C4-2B (cell line): ENCODE measurements at regions not wholly inside any gene's neighbourhood (a gene's known extent, or its start where the extent isn't known, plus 50 kb on each side); places are given as distances from the start of the nearest gene placed in this dataset.
"Not testable (repeated sequence)": the region's sequence is repeated elsewhere in the genome, so short reads cannot be mapped to it uniquely, and the experiment has no call there.

Experiments
- H3K27ac ChIP-seq: fragments of 450-650 bp; 2 replicates; pipeline ENCODE4 v1.5.1; 2017
- CTCF ChIP-seq: fragments of 450-650 bp; conservative IDR thresholded peaks from 2 replicates; pipeline ENCODE4 v1.5.1; 2017; ENCODE audit warnings: mild to moderate bottlenecking
- ZFX ChIP-seq: fragments of 450-650 bp; IDR thresholded peaks from 2 replicates; pipeline ENCODE4 v1.6.1; 2017

- TF ChIP-seq CTCF (no peak), ZFX (no peak)
- H3K27ac ChIP-seq = no peak overlapping the region
These were observed 138.3 kb downstream of the TMEM121 start for GRCh38 chr14:105664691-105665090.

GRCh38 chr14:105665247-105665950, 139.0 kb downstream of the TMEM121 start:
- no peak overlapping the region for H3K27ac ChIP-seq
- no peak for TF ChIP-seq ZFX
- no peak for TF ChIP-seq CTCF

- TF ChIP-seq CTCF = no peak
- no peak for TF ChIP-seq ZFX
- H3K27ac ChIP-seq = no peak overlapping the region
These were observed 139.5 kb downstream of the TMEM121 start for GRCh38 chr14:105665951-105666277.

DNA sequence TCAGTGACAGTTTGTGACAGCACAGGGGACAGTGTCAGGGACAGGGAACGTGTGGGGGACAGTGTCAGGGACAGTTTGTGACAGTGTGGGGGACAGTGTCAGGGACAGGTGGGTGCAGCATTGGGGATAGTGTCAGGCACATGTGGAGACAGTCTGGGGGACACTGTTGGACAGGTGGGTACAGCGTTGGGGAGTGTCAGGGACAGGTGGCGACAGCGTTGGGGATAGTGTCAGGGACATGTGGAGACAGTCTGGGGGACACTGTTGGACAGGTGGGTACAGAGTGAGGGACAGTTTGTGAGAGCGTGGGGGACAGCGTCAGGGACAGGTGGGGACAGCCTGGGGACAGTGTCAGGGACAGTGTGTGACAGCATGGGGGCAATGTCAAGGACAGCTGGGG, 140.0 kb downstream of the TMEM121 start:
- no peak for TF ChIP-seq CTCF
- no peak for TF ChIP-seq ZFX
- no peak overlapping the region for H3K27ac ChIP-seq

DNA sequence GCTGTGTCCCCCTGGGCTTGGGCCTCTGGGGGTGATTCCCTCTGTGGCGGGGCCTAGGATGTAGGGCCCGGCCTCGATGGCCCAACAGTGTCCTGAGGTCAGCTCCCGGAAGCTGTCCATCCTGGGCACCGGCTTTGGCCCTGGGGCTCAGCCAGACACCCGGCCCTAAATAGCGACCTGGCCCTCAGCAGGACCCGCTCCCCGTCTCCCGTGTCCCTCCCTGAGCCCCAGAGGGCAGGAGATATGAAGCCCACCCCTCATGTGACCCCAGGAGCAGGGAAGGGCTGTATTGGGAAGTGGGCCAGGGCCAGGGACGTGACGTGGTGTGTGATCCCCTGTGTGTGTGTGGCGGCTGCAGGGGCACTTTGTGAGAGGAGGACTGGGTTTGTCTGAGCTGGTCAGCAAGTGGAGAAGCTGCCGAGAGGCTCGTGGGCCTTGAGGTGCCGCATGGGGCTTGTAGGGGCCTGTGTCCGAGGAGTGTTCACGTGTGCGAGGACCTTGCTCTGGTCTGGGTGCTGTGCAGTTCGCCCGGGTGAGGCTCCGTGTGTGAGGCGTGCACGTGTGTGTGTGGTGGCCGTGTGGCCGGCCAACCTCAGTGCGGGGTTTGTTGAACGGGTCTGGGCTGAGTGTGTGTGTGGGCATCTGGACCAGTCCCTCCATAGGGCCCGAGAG, 140.7 kb downstream of the TMEM121 start:
- H3K27ac ChIP-seq = not testable (repeated sequence)

- not testable (repeated sequence) for H3K27ac ChIP-seq
These were observed 141.3 kb downstream of the TMEM121 start for GRCh38 chr14:105667663-105668020.

DNA sequence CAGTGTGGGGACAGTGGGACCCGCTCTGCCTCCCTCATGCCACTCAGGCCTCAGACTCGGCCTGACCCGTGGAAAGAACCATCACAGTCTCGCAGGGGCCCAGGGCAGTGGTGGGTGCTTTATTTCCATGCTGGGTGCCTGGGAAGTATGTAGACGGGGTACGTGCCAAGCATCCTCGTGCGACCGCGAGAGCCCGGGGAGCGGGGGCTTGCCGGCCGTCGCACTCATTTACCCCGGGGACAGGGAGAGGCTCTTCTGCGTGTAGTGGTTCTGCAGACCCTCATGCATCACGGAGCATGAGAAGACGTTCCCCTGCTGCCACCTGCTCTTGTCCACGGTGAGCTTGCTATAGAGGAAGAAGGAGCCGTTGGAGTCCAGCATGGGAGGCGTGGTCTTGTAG, 141.6 kb downstream of the TMEM121 start:
- H3K27ac ChIP-seq = not testable (repeated sequence)

GRCh38 chr14:105668471-105669230, 142.3 kb downstream of the TMEM121 start:
- not testable (repeated sequence) for H3K27ac ChIP-seq

GRCh38 chr14:105669231-105669610, 142.8 kb downstream of the TMEM121 start:
- H3K27ac ChIP-seq = not testable (repeated sequence)

GRCh38 chr14:105669646-105670045, 143.3 kb downstream of the TMEM121 start:
- not testable (repeated sequence) for H3K27ac ChIP-seq

DNA sequence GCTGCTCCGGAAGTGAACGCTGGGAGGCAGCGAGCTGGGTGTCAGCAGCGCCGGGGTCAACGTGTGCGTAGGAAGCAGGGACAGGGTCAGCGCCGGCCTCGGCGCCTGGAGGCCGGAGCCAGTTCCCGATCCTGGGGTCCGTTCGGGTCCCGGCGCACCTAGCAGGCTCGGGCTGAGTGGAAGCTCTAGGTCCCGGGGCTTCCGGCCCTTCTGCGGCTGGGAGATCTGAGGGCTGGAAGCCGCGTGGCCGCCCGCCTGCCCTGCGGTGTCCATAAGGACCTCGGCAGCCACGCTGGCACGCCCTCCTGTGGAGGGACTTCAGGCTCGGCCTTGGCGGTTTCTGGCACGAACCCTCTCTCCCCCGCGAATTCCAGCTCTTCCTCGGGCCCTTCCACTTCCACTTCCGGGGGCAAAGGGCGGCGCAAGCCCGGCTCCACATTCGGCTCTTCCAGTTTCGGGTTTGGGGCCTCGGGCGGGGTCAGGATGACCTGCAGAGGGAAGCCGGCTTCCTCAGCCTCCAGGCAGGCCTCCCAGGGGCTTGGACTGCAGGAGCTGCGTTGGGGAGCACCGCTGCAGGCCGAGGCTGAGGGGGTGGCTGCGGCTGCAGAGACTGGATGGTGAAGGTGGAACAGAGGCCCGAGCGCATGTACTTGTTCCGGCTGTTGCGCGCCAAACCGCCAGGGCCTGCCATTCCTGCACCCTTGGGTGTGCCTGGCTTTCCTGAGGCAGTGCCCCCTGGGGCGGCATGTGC, 146.2 kb downstream of the TMEM121 start:
- not testable (repeated sequence) for H3K27ac ChIP-seq

DNA sequence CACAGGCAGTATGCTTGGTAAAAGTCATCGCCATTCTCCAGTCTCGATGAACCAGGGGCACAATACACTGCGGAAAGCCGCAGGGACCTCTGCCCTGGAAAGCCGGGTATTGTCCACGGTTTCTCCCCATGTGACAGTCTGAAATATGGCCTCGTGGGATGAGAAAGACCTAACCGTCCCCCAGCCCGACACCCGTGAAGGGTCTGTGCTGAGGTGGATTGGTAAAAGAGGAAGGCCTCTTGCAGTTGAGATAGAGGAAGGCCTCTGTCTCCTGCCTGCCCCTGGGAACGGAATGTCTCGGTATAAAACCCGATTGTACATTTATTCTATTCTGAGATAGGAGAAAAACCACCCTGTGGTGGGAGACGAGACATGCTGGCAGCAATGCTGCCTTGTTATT, 149.1 kb downstream of the TMEM121 start:
- not testable (repeated sequence) for H3K27ac ChIP-seq

DNA sequence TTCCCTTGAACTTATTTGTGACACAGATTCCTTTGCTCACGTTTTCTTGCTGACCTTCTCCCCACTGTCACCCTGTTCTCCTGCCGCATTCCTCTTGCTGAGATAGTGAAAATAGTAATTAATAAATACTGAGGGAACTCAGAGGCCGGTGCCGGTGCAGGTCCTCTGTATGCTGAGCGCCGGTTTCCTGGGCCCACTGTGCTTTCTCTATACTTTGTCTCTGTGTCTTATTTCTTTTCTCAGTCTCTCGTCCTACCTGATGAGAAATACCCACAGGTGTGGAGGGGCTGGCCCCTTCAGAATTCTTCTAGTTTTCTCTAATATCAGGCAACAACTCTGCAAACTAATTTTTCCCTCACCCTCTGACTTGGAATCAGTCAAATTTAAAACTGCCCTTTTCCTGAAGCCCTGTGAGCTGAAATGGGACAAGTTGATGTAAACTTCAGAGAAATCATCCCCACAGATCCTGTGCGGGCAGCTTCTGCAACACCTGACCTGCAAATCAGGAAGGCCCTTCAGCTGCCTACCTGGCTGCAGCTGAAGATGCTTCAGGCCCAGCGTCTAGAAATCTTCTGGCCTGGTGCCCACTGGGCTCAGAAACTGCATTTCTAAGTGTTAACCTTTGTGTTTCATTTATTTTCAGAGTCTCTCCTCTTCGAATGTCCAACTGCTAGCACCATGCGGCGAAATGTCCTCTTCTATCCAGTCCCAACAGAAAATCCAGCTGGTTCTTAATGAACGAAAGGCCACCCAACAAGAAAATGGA, 149.7 kb downstream of the TMEM121 start:
- H3K27ac ChIP-seq = not testable (repeated sequence)

DNA sequence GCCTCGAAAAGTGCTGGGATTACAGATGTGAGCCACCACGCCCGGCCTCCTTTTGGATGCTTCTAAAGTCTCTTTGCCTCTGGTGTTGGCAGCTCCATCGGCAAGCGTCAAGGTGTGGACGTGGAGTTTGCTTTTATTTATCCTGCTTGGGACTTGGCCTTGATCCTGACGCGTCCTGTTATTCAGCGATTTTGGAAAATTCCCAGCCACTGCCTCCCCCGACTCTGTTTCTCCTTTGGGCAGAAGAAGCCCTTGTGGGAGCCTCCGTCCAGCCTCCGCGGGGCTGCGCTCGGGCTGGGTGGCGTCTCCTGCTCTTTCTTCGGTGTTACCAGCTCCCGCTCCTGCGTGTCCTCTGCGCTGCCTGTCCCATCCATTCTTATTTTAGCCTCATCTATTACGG, 151.7 kb downstream of the TMEM121 start:
- H3K27ac ChIP-seq = not testable (repeated sequence)
